GM18502 (cell line): ENCODE measurements at regions not wholly inside any gene's neighbourhood (a gene's known extent, or its start where the extent isn't known, plus 50 kb on each side); places are given as distances from the start of the nearest gene placed in this dataset.

Source experiments
- ATAC-seq: cut with Tn5 transposase; IDR thresholded peaks from one replicate; pipeline ENCODE4 v1.9.1; 2021; ENCODE audit warnings: mild to moderate bottlenecking; ENCODE audit not compliant: unreplicated experiment, poor library complexity

GRCh38 chrX:16480049-16480448 lies 169.9 kb upstream of the S100G start:
- no peak for ATAC-seq

GRCh38 chrX:16484338-16484737 lies 165.6 kb upstream of the S100G start:
- ATAC-seq, result no peak

GRCh38 chrX:16487620-16488385 lies 162.2 kb upstream of the S100G start:
- ATAC-seq, result no peak

- ATAC-seq, result no peak
Observed at GRCh38 chrX:16488959-16489358, 161.0 kb upstream of the S100G start.

DNA sequence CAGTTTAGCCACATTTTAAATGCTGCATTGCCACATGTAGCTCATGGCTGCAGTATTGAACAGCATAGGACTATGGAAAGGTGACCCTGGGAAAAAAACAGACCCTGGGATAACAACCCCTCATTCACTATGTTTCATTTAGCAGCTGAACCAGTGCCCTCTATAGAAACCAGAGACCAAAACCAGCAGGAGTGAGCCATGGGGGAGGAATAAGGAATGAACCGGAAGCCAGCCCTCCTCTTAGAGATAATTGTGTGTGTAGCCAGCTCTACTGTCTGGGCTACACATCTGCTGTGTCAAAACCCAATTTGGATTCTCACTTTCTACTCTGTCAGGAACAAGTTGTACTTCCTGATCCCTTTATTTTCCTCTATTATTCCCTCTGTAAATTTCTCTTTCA lies 158.5 kb upstream of the S100G start:
- no peak for ATAC-seq

DNA sequence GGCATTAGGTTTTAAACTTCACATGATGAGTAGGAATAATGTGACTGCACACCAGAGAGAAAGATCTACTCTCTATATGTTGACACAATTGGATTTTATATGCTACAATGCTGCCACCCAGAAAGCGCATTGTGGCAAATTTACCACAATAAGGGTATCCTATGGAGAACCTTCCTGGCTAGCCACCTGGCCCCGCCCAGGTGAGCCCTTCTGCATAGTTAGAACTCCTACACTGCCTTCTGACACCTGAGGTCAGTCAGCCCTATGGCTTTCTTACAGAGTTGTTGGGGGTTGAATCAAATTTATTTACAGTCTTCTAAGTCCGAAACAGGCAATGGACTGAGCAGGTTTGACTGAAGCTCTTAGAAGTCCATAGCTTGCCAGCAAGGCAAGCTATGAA lies 153.8 kb upstream of the S100G start:
- no peak for ATAC-seq

DNA sequence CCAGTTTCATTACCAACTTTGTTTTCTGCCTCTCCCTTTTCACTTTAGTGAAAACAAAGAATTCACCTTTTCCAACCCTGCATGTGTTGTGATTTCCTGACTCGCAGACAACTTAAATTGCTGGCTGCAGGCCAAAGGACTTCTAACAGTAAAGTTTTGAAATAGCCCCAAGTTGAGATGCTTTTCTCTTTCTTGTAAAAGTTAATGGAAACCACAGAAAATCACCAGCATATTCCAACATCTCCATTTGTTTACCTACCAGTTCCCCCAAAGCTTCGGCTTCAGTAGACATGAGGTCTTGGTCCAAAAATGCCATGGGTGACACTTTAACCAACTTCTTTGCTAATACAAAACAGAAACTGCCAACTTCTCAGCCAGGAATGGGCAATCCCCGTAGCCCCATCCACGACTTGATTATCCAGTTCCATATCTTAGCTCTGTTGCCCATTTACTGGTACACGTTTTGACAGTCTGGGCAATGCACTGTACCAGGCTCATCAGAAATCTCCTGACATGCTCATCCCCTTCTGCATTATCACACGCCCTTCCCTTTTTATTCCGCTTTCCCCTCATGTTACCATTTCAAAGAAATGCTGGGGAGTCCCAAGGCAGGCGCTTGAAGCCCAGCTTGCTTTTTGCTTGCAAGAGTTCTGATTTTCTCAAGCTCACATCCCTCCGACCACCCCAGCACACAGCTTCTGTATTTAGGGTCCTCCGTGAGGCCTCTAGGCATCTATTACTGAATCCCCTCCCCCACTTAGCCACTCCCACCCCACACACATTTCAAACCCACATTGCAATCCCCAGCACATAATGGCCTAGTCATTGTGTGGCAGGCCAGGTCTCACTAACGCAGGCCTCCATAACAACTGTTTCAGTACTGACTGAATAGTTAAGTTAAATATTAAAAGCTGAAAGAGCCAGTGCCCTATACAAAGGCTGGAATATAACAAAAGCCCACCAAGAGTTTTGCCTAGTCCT lies 137.9 kb upstream of the S100G start:
- ATAC-seq, result no peak

- no peak for ATAC-seq
Observed at GRCh38 chrX:16516232-16516876, 133.6 kb upstream of the S100G start.

DNA sequence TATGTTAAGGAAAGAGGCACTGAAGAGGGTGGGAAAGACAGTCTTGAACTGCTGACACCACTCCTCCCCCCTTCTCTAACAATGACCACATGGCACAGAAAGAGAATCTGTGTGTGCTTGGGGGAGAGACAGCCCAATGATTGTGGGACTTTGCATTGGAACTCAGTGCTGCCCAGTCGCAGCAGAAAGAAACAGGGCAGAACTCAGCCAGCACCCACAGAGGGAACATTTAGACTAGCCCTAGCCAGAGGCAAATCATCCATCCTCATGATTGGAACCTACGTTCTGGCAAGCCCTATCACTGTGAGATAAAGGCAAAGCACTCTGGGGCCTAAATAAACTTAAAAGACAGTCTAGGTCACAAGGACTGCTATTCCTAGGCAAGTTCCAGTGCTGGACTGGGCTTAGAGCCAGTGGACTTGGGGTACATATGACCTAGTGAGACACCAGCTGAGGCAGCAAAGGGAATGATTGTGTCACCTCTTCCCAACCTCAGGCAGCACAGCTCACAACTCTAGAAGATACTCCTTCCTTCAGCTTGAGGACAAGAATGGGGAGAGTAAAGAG lies 132.8 kb upstream of the S100G start:
- no peak for ATAC-seq

DNA sequence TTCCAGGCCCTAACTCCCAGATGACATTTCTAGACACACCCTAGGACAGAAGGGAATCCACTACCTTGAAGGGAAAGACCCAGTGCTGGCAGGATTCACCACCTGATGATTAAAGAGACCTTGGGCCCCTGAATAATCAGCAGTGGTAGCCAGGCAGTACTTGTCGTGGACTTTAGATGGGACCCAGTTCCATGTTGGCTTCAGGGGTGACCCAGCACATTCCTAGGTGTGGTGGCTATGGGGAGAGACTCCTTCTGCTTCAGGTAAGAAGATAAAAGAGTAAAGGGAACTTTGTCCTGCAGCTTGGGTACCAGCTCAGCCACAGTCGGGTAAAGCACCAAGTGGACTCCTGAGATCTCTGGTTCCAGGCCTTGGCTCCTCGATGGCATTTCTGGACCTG lies 131.8 kb upstream of the S100G start:
- no peak for ATAC-seq

GRCh38 chrX:16524316-16524715 lies 125.6 kb upstream of the S100G start:
- no peak for ATAC-seq

GRCh38 chrX:16526003-16526402 lies 124.0 kb upstream of the S100G start:
- ATAC-seq, result no peak

GRCh38 chrX:16528620-16529019 lies 121.3 kb upstream of the S100G start:
- ATAC-seq, result no peak
